B cell (primary cell): ENCODE measurements at regions not wholly inside any gene's neighbourhood (a gene's known extent, or its start where the extent isn't known, plus 50 kb on each side); places are given as distances from the start of the nearest gene placed in this dataset.

Source experiments
- CTCF ChIP-seq: fragments of 200-600 bp; IDR thresholded peaks from one replicate; pipeline ENCODE4 v1.8.0; 2022; ENCODE audit warnings: antibody characterized with exemption, mild to moderate bottlenecking
- EZH2 ChIP-seq: IDR thresholded peaks from 2 replicates; pipeline ENCODE4 v1.6.1; 2012; ENCODE audit warnings: borderline replicate concordance, low read depth, mild to moderate bottlenecking, moderate library complexity, low read length; ENCODE audit not compliant: insufficient read depth, poor library complexity, severe bottlenecking

- TF ChIP-seq CTCF (no peak), EZH2 (no peak)
Observed at GRCh38 chr13:93025984-93026383, 200.6 kb upstream of the GPC6 start.
